GOT3 (cell line): ENCODE measurements at regions not wholly inside any gene's neighbourhood (a gene's known extent, or its start where the extent isn't known, plus 50 kb on each side); places are given as distances from the start of the nearest gene placed in this dataset.
"Not testable (repeated sequence)": the region's sequence is repeated elsewhere in the genome, so short reads cannot be mapped to it uniquely, and the experiment has no call there.

Experiments used
- DNase-seq: peaks from one replicate; lab custom pipeline; 2025; ENCODE audit warnings: mixed read lengths; lab: John Stamatoyannopoulos, UW

DNA sequence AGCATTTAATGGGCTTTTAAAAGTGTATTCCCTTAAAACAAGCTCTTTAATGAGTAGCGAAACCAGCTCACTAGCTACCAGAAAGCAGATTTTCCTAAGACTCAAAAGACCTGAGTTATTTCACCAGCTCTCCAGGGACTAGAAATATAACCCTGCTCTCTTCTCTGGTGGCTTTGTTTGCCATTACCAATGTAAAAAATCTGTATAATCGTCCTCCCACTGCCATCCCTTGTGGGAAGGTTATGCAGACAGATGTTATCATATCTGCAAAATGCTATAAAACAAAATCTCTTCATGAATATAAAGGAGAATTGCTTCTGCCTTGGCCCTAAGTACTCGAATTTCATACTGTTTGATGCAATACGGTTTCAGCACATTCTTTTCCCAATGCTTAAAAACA is 335.2 kb downstream of the NUP35 start:
- no peak for DNase-seq

DNA sequence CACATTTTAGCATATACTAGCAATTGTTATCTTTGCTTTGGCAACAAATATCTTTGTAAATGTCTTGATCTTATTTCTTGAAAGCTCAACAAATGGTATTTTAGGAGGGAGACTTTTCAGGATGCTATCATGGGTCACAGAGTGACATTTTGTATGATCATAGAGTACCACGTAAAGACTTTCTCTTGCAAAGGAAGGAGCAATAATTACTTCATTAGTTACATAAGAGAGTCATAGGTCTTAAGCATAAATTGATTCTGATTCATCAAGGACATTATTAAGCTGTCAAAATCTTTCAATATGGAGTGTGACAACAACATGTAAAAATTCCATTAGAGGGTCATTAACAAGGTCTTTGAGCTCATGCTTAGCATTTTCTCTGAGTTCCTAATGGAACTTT is 339.6 kb downstream of the NUP35 start:
- no peak for DNase-seq

DNA sequence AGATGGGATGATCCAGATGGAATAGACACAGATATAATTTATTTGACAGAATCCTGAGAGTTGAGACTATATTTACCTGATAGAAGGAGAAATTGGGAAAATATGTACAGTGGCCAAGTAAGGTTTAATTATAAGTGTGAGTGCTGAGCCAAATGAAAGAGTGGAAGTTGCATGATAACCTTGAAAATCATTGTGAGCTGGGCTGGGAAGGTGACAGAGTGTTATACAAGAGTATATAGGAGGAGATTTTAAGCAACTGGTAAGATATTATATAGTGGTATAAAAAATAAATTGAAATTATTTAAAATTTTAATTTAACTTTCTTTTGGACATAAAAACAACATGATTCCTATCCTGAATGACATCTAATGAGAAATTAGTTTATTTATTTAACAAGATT is 340.8 kb downstream of the NUP35 start:
- DNase-seq: no peak

DNA sequence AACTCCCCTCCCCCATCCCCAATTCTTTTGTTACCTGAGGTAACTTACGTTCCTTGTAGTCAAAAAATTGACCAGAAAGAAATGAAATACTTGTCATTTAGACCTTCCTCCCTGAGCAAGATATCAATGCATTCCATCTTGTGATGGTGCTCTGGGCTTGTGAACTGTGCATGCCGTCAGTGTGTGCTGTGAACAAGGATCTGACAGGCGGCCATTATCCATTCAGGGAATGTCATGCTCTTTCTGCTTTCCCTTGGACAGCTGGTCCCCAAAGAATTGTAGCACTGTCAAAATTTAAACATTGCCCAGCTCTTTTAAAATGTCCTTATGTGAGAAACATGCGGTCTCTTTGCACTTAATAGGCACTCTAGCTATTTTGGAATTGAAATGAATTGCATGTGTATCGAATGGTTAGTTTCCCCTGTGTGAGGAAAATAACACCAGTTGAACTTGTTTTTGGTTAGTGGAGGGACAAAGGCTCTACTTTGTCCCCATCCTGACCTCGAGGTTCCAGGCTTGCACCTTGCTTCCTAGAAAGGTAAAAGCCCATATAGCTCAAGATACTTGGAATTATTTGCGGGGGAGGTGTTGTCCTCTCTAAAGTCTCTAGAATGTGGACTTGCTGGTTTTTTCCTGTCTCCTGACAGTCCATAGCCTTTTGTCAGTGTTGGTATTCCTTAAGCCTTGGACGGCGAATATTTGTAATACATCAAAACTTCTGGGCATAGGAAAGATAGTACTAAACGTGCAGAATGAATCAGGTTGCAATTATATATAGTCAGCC is 350.9 kb downstream of the NUP35 start:
- no peak for DNase-seq

DNA sequence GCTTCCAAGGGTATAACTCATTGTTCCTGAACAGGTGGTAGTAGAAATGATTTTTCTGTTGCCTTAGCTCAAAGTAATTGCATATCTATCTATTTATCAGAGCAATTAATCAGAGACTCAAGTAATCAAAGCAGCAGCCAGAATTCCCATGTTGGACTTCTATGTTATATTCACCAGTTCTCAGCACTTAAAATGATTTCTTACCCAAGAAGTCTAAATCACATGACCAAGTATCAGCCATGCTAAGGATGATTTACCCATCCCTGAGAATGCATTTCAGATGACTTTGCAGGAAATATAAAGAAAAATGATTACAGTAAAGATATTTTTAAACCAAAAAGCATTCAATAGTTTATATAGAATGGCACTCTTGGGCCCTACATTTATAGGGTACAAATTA is 352.2 kb downstream of the NUP35 start:
- DNase-seq: no peak

DNA sequence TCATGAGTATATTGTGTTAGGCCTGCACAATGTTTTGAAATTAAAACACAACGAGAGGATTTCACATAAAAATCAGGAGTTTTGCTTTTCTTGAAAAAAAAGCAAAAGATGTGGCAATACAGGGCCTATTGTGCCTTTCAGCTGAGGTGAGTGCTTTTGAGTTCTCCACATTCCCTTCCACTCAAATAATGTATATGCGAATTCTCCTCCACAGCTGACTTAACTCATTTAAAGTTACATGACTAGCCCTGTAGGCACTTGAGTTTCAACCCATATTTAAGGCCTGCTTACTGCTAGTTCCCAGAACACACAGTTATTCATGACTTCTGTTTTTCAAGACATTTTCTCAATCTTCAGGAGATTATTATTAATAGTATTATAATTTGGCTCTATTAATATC is 353.1 kb downstream of the NUP35 start:
- no peak for DNase-seq

DNA sequence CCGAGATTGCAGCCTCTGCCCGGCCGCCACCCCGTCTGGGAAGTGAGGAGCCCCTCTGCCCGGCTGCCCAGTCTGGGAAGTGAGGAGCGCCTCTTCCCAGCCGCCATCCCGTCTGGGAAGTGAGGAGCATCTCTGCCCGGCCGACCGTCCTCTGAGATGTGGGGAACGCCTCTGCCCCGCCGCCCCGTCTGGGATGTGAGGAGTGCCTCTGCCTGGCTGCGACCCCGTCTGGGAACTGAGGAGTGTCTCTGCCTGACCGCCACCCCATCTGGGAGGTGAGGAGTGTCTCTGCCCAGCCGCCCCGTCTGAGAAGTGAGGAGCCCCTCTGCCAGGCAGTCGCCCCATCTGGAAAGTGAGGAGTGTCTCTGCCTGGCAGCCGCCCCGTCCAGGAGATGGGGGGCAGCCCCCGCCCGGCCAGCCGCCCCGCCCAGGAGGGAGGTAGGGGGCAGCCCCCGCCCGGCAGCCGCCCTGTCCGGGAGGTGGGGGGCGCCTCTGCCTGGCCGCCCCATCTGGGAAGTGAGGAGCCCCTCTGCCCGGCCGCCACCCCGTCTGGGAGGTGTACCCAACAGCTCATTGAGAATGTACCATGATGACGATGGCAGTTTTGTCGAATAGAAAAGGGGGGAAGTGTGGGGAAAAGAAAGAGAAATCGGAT is 354.8 kb downstream of the NUP35 start:
- not testable (repeated sequence) for DNase-seq

DNA sequence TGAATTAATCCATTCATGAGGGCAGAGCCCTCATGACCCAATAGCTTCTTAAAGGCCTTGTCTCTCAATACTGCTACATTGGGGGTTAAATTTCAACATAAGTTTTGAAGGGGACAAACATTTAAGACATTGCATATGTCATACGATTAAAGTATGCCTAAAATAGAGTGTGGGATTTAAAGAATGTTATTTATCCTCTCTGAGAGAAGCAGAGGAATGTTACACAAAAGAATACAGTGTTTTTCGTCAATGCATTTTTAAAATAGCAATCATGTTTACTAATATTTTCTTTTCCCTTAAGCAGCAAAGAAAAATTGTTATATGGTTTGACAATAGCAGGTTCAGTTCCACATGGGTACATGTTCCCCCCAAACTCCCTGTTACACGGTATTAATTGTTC is 363.1 kb downstream of the NUP35 start:
- DNase-seq: no peak

DNA sequence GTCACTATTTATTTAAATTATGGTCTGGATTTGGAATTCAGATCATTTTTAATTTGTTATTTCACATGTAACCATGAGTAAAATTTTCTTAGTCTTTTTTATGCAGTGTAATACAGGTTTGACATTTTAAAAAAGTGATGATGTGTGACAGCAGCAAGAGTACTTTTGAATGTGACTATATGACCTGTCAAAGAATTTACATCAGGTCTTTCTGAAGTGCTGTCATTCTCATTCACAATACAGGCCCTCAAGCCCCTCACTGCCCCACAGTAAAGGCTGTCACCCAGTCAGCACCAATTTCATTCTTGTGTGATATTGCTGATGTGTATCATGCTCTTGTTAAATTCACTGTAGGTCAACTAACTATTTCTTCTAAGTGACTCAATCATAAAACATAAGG is 364.2 kb downstream of the NUP35 start:
- DNase-seq: no peak

DNA sequence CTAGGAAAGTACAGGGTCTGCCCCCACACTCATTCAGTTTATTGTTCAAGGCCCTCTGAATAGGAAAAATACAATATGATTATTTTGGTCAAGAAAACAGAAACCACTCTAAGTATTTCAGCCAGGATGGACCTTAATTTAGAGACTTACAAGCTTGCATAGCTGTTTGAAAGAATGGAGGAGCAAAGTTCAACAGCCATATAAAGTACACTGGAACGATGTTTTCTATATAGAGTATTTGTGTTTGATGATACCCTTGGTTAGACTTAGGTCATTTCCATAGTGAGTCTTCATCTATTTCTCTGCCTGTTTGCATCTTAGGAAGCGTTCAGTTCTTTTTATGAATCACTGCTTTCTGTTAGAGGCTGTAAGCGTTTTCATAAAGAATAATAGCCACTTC is 366.2 kb downstream of the NUP35 start:
- DNase-seq: no peak

DNA sequence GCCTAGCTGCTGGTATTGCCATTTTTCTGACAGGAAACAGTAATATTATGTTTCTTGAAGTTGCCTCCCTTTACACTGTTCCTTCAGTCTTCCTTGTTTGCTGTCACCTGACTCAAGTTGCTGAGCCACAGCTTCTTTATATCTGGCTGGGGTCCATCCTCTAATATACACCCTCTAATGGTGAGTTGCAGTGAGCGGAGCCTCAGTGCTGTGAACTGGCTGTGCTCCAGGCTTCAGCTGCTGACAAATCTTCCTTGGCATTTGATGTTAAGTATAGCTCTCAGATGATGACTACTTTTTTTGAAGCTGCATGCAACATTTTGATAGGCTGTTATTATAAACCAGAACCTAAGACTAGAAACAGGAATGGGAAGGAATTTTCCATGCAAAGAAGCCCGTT is 366.7 kb downstream of the NUP35 start:
- DNase-seq: no peak

DNA sequence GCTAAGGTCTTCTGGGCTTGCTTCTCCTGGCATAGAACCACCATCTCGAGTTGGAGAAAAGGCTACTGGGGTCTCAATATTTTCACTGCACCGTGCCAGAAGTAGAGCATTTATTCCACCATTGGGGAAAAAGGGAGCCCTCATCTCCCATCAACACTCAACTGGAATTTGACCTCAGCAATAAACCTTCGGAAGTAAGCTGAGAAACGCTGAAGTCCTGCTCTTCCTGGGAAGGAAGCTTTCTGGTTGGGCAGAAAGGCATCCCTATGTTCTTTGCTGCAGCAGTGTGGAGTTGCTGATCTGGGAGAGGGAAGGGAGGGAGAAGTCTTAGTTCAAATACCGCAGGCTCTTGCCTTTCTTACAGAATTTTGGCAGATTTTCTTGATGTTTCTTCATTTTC is 368.8 kb downstream of the NUP35 start:
- DNase-seq: no peak

DNA sequence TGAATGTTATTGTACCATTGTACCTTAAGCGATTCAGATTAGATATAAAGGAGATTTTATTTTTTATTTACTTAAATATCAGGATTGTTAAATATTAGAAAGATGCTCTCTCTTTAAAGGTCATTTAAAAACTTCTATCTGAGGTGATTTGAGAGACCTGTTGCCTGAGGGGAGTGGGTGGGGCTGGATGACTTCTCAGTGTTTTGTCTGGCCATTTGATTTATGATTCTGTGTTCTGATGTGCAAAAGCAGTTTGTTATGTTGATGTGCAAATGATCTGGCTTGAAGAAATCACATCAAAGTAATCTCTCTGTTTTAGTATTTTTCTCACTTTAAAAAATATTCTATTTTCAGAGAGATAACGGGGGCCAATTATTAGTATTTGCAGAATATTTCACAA is 370.8 kb downstream of the NUP35 start:
- DNase-seq: no peak

DNA sequence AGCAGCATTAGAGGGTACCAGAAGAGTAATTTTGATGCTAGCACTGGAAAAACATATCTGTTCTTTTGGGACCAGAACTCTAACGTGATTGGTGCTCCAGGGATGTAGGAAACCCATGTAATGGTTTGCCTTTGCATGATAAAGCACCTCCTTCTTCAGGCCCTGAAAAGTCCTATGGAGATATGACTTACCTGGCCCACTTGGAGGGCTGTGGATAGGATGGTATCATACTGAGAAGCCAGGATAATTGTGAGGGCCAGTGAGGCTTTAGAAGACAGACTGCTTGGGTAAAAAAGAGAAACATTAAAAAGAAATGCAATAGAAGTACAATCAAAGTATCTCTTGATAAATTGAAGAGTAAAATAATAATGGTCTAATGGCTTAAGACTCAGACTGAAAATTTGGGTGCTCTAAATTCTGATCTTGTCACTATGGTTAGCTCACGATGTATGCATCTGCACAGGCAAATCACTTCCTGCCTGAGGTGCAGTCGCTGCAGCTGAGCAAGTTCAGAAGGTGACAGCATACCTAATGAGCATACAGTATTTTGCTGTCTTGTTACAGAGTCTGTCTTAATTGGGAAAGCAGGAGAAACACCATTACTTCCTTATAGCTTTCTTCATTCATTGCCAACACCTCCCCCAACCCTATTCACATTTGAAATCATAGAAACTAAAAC is 371.5 kb downstream of the NUP35 start:
- DNase-seq: no peak

DNA sequence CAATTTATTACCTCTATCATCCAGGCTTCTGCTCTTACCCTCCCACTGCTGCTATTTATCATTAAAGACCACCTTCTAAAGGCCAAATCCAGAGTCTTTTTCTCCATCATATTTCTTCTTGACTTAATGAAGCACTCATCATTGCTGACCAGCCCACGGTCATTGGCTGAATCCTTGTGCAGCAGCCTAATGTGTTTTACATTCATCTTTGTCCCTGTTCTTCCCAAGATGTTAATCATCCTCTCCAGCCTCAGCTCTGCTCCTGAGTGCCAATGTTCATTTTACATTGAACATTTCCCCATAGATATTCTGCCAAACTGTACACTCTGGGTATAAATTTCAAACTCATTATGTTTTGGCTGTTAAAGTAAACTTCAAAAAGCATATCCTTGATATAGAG is 373.6 kb downstream of the NUP35 start:
- no peak for DNase-seq

DNA sequence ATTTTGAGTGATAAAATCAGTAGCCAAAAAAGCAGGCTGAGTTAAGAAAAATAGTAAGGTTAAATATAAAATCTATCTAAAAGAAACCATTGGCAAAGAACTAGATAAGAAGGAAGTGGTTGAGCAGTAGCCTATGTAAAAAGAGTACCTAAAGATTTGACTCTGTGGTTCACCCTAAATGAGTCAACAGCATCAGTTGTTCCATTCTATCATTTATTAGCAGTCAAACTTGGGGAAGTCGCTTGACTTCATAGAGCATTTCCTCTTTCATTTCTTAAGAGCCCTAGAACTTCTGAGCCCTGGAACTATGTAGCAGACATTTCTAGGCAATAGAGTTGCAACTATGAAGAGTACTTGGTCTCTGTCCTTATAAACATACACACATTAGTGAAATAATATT is 381.7 kb downstream of the NUP35 start:
- no peak for DNase-seq

DNA sequence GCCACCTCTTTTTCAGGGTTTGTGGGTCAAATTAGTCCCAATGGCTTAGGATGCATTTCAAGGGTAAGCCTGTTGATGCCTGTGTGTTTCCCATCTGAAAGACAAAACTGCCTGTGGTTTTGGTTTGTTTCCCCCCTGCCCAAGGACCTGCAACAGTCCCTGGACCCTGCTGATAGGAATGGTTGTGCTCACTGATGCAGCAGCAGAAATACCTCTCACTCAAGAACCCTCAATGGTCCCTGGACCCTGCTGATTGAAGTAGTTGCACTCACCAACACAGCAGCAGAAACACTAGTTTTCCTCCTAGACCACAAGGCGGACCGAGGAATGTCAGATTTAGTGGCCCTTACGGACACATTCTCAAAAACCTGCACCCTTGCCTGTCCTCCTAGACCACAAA is 386.9 kb downstream of the NUP35 start:
- DNase-seq: no peak

DNA sequence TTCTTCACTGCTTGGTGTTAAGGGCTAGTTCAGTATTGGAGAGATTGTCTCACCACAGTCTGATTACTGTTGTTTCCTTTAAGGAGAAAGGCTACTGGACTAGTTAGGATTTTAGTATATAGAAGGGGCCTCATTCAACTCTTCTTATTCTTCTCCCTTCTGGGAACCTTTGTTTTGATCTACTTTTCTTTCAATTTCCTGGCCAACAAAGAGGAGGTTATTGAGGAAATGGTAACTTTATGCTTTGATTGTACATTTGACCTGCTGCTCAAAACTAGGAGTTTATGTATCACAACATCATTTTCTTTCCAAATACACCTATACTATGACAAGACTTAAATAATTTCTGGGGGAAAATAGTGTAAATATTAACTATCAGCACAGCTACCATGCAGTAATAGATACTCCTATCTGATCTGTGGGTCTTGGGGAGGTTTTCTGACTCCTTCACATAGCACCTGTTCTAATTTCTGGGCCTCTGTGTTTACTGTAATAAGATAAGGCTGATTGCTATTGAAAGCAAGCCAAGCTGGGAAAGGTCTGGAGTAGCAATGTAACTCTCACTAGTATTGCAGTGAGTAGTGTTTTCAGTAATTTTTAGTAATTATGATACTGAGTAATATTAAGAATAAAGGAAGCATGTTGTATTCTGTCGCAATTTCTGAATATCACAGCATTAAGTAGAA is 395.3 kb downstream of the NUP35 start:
- no peak for DNase-seq

DNA sequence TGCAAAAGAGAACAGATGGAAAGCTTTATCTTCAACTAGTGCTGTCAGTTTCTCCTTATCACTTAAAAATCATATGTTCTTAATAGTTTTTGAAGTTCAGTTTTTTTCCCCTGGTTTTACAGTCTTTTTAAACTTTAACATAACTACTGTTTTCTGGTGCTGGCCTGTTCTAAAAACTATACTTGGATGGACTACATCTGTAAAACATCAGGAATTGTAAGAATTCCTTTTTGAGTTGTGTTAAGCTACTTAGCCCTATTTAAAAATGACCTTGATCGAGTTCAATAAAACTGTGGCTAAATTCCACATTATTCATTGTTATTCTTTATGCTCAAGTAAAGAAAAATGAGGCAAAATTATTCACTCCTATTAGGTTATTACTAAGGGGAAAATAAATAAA is 397.7 kb downstream of the NUP35 start:
- no peak for DNase-seq

DNA sequence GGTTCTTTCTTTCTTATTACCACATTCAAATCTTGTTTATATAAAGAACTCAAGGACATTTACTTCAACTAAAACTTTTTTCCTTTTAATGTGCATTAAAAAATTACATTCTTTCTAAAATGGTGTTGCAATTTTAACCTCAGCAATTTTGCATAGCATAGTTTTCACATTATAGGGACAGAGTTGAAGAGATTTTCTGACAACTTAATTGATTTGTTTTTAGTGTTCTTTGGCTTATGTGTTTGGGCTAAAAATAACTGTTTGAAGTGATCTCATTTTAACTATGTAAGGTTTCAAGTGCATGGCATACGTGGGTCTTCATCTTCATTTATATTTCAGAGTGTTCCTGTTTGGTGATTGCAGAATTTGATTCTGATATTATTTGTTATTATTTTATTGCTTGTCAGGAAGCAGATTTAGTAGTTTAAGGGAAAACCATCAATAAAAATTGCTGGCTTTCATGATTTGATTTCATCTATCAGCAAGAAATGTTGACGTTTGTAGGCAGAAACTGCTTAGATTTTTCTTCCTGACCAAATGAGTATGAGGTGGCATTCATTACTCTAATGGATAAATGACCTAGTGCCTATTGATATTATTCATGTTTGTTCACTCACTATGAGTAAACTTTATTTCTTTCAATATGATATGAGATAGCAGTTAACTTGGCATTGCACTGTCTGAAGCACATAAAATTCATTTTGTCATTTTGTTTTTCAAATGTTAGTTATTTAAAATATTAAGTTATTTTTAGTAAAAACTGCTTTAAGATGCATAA is 398.4 kb downstream of the NUP35 start:
- DNase-seq: no peak

DNA sequence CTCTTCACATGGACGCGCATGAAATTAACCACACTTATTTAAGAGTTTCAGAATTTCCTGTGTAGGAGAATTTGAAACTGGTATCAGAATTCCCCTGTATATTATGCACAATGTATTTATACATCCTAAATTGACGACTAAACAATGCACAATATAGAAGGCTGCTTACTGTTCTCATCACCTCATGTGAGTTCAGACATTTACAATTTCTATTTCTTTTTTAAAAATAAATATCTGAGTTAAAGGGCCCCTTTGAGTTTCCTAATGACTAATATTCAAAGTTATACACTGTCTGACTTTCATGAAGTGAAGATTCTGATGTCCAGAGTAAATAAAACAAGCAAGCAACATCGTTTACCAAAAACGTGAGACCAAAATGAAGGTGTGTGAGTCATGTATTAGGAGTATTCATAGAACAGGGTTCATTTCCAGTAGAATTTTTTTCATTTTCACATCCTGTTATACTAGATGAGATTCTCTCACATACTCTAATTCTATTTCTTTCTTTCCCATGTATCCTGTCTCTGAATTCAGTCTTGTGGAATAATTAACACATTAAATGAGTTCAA is 406.2 kb downstream of the NUP35 start:
- no peak for DNase-seq

DNA sequence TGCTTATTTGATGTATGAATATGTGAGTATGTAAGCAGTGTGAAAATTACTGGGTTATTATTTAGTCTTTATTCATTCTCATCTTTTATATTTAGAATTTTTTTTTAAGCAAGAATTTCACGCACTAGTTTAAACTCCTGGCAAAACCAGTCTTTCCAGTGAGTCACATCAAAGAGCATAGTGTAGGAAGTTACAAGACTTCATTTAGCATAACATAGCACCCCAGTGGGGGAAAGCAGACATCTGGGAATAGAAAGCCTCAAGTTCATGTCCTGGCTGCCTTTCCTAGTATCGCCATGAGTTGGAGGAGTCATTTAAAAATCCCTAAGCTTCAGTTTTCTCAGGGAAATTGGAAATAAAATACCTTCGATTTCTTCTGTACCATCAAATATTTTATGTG is 408.3 kb downstream of the NUP35 start:
- no peak for DNase-seq
